Stimulated activated CD4-positive, alpha-beta T cell treated with anti-CD3 and anti-CD28 coated beads, Interleukin-2, amount 100 ng/mL, for 48 hours (primary cell): ENCODE measurements at regions not wholly inside any gene's neighbourhood (a gene's known extent, or its start where the extent isn't known, plus 50 kb on each side); places are given as distances from the start of the nearest gene placed in this dataset.
"Not testable (repeated sequence)": the region's sequence is repeated elsewhere in the genome, so short reads cannot be mapped to it uniquely, and the experiment has no call there.

Source experiments
- DNase-seq, 2 donors: peaks; one replicate each; pipeline ENCODE4 v3.0.0-alpha.2; 2020

GRCh38 chr6:27112974-27113373, 134.5 kb upstream of the PRSS16 start:
- DNase-seq = no peak

- DNase-seq = no peak
Observed at GRCh38 chr6:27119329-27119728, 128.2 kb upstream of the PRSS16 start.

- no peak for DNase-seq
Observed at GRCh38 chr6:27119761-27120160, 127.7 kb upstream of the PRSS16 start.

GRCh38 chr6:27121640-27122039, 125.9 kb upstream of the PRSS16 start:
- no peak for DNase-seq

- DNase-seq = no peak
Observed at GRCh38 chr6:27124252-27124657, 123.2 kb upstream of the PRSS16 start.

- no peak for DNase-seq
Observed at GRCh38 chr6:27126046-27126814, 121.3 kb upstream of the PRSS16 start.

- DNase-seq = peak; percentile 79 to 82
Observed at GRCh38 chr6:27126815-27127537, 120.5 kb upstream of the PRSS16 start.

GRCh38 chr6:27127874-27128273, 119.6 kb upstream of the PRSS16 start:
- not testable (repeated sequence) for DNase-seq

- DNase-seq = no peak
Observed at GRCh38 chr6:27128311-27129094, 119.0 kb upstream of the PRSS16 start.

- DNase-seq = no peak
Observed at GRCh38 chr6:27129095-27129815, 118.2 kb upstream of the PRSS16 start.

GRCh38 chr6:27129917-27130316, 117.6 kb upstream of the PRSS16 start:
- no peak for DNase-seq

GRCh38 chr6:27130668-27131428, 116.7 kb upstream of the PRSS16 start:
- DNase-seq = no peak

GRCh38 chr6:27132282-27132531, 115.3 kb upstream of the PRSS16 start:
- DNase-seq = not testable (repeated sequence)

- peak; percentile 82 to 84 for DNase-seq
Observed at GRCh38 chr6:27132532-27133280, 114.8 kb upstream of the PRSS16 start.

- peak; percentile 64 to 72 for DNase-seq
Observed at GRCh38 chr6:27133281-27134227, 113.9 kb upstream of the PRSS16 start.

- no peak for DNase-seq
Observed at GRCh38 chr6:27135087-27135657, 112.3 kb upstream of the PRSS16 start.

GRCh38 chr6:27136077-27136644, 111.3 kb upstream of the PRSS16 start:
- no peak for DNase-seq

- no peak for DNase-seq
Observed at GRCh38 chr6:27136978-27137814, 110.3 kb upstream of the PRSS16 start.

- DNase-seq = no peak
Observed at GRCh38 chr6:27138406-27138805, 109.1 kb upstream of the PRSS16 start.
